ENCODE measurements at regions not wholly inside any gene's neighbourhood (a gene's known extent, or its start where the extent isn't known, plus 50 kb on each side); places are given as distances from the start of the nearest gene placed in this dataset.

- no peak for TF ChIP-seq EZH2 (IDR thresholded peaks at IDR 0.05; ENCODE audit: insufficient read depth, poor library complexity, severe bottlenecking)
- no peak for TF ChIP-seq EZH2phosphoT487 (IDR thresholded peaks at IDR 0.05; ENCODE audit: insufficient read depth, low read depth)
Measured at GRCh38 chr17:13102477-13102876, 84.7 kb upstream of the ELAC2 start.

Data from GM23248 (cell line).